ENCODE measurements at regions not wholly inside any gene's neighbourhood (a gene's known extent, or its start where the extent isn't known, plus 50 kb on each side); places are given as distances from the start of the nearest gene placed in this dataset.
"Not testable (repeated sequence)": the region's sequence is repeated elsewhere in the genome, so short reads cannot be mapped to it uniquely, and the experiment has no call there.

DNA sequence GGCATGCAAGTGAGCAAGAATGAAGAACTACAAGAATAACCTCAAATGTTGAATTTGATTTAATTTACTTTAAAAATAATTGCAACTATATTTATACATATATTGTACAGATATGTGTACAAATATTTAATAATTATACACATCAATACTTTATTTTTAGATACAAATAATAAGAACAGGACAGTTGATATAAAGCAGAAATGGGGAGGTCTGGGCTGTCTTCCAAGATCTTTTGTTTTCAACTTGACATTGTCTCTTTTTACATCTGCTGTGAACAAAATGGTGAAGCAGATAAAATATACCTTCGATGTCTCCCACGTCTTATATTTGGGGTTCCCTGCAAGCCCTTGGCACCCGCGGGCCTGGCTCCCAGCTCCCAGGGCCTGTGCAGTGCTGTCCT, 231.3 kb upstream of the RBBP8 start:
- Histone ChIP-seq H3K4me1 (ENCODE audit: insufficient read depth, low read length) (no peaks in the 10 kb centered on the region), H3K4me3 (ENCODE audit: low read length) (no peak overlapping the region), H3K27ac (ENCODE audit: low read depth, low read length) (no peak overlapping the region), H3K36me3 (ENCODE audit: insufficient read depth, low read length) (no peaks in the 10 kb centered on the region), H3K9ac (ENCODE audit: low read depth, low read length) (no peak overlapping the region), H3K9me3 (ENCODE audit: insufficient read depth, low read depth, low read length) (no peaks in the 10 kb centered on the region), H3K27me3 (ENCODE audit: insufficient read depth, low read length) (no peaks in the 10 kb centered on the region)
- 97% methylated on average over 4 of the region's 4 CpGs for WGBS

DNA sequence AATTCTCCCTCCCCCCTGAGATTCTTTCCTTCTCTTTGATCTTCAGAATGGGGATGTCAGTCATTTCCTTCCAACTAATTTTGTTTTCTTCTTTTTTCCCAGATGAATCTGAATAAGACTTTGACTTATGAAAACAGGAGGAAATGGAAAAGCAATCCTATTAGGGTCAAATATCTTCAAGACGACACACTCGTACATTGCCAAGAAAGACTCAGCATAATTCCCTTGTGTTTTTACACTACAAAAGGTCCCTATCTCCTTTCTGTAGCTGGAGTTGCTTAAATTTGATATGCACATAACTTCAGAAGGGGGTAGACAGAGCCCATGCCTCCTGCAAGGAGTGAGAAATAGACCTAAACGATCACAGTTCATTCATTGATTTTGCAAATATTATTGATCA, 230.3 kb upstream of the RBBP8 start:
- H3K4me3 ChIP-seq (ENCODE audit: low read length), result no peak overlapping the region
- H3K36me3 ChIP-seq (ENCODE audit: insufficient read depth, low read length), result no peaks in the 10 kb centered on the region
- H3K9me3 ChIP-seq (ENCODE audit: insufficient read depth, low read depth, low read length), result no peaks in the 10 kb centered on the region
- no peak overlapping the region for H3K27ac ChIP-seq (ENCODE audit: low read depth, low read length)
- no peaks in the 10 kb centered on the region for H3K4me1 ChIP-seq (ENCODE audit: insufficient read depth, low read length)
- H3K27me3 ChIP-seq (ENCODE audit: insufficient read depth, low read length), result no peaks in the 10 kb centered on the region
- H3K9ac ChIP-seq (ENCODE audit: low read depth, low read length), result no peak overlapping the region
- 86% methylated on average over 3 of the region's 3 CpGs for WGBS

DNA sequence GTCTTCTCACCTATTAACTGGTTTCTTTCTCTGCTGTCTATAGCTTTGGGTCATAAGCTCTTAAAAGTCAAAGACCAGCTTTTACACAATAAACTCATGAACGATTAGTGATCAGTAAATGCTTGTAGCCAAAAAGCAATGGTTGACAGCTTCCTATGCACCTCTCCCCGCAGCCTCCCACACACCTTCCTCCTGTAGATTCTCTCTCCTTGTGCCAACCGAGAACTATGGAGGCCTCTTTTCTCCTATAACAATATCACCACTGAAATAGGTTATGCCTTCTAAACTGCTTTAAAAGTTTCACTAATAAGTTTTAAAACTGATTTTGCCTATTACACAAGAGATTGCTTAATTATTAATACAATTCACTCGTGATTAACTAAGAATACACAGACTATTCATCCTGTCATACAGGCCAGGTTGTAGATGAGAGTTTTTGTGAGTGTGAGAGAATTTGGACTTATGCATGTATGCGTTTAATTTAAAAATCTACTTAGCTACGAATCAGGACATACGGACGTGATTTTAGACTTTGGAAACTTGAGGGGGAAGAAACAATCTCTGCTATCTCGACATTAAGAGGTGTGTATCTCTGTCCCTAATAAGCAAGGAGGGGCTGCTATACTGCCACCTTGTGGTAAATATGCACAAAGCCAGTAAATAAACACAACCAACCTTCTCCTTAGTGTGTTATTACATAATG, 229.1 kb upstream of the RBBP8 start:
- H3K9ac ChIP-seq (ENCODE audit: low read depth, low read length), result no peak overlapping the region
- H3K36me3 ChIP-seq (ENCODE audit: insufficient read depth, low read length), result no peaks in the 10 kb centered on the region
- H3K27me3 ChIP-seq (ENCODE audit: insufficient read depth, low read length), result no peaks in the 10 kb centered on the region
- WGBS, result 60% methylated on average over 8 of the region's 9 CpGs
- H3K4me3 ChIP-seq (ENCODE audit: low read length), result no peak overlapping the region
- no peaks in the 10 kb centered on the region for H3K4me1 ChIP-seq (ENCODE audit: insufficient read depth, low read length)
- H3K27ac ChIP-seq (ENCODE audit: low read depth, low read length), result no peak overlapping the region
- H3K9me3 ChIP-seq (ENCODE audit: insufficient read depth, low read depth, low read length), result no peaks in the 10 kb centered on the region

DNA sequence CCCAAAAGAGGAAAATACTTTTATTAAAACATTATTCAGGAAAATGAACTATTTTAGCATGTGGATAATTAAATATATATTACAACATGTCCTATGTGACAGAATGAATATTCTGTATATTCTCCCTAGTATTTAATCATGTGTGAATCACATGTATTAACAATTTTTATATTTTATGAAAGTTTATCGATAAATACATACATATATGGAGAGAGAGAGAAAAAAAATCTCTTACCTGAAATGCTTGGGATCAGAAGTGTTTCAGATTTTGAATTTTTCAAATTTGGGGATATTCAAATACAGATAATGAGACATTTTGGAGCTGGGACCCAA, 228.6 kb upstream of the RBBP8 start:
- no peaks in the 10 kb centered on the region for H3K27me3 ChIP-seq (ENCODE audit: insufficient read depth, low read length)
- no CpG with 5 or more reads among the region's 1 CpG for WGBS
- no peak overlapping the region for H3K9ac ChIP-seq (ENCODE audit: low read depth, low read length)
- H3K36me3 ChIP-seq (ENCODE audit: insufficient read depth, low read length), result no peaks in the 10 kb centered on the region
- H3K4me1 ChIP-seq (ENCODE audit: insufficient read depth, low read length), result no peaks in the 10 kb centered on the region
- no peak overlapping the region for H3K4me3 ChIP-seq (ENCODE audit: low read length)
- no peaks in the 10 kb centered on the region for H3K9me3 ChIP-seq (ENCODE audit: insufficient read depth, low read depth, low read length)
- H3K27ac ChIP-seq (ENCODE audit: low read depth, low read length), result no peak overlapping the region

DNA sequence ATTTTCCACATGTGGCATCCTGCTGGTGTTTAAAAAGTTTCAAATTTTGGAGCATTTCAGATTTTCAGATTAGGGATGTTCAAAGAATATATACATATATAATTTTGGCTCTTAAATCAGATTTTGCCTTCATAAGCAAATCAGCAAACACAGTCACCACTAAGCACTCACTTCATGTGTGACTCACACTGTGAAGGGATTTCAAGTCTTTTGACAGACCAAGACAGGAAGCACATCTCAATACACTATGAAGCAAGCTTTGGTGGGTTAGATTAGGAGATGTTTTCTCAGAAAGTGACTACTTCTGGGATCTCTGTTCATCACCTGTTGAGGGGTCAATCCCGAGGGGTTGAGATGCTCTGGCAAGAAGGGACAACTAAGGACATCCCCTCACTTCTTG, 227.8 kb upstream of the RBBP8 start:
- Histone ChIP-seq H3K36me3 (ENCODE audit: insufficient read depth, low read length) (no peaks in the 10 kb centered on the region), H3K27ac (ENCODE audit: low read depth, low read length) (no peak overlapping the region), H3K4me1 (ENCODE audit: insufficient read depth, low read length) (peaks cover under 1% of the 10 kb centered on the region; the same call in 1 of the 2 replicates), H3K9me3 (ENCODE audit: insufficient read depth, low read depth, low read length) (no peaks in the 10 kb centered on the region), H3K9ac (ENCODE audit: low read depth, low read length) (no peak overlapping the region), H3K27me3 (ENCODE audit: insufficient read depth, low read length) (no peaks in the 10 kb centered on the region), H3K4me3 (ENCODE audit: low read length) (no peak overlapping the region)
- WGBS, result 87% methylated on average over 1 of the region's 1 CpG

DNA sequence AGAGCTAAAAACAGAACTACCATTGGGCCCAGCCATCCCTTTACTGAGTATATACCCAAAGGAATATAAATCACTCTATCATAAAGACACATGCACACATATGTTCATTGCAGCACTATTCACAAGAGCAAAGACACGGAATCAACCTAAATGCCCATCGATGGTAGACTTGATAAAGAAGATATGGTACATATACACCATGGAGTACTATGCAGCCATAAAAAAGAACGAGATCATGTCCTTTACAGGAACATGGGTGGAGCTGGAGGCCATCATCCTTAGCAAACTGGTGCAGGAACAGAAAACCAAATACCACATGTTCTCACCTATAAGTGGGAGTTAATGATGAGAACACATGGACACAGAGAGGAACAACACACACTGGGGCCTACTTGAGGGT, 227.1 kb upstream of the RBBP8 start:
- H3K36me3 ChIP-seq (ENCODE audit: insufficient read depth, low read length); H3K9me3 ChIP-seq (ENCODE audit: insufficient read depth, low read depth, low read length); H3K27ac ChIP-seq (ENCODE audit: low read depth, low read length); H3K27me3 ChIP-seq (ENCODE audit: insufficient read depth, low read length); H3K9ac ChIP-seq (ENCODE audit: low read depth, low read length); H3K4me3 ChIP-seq (ENCODE audit: low read length); H3K4me1 ChIP-seq (ENCODE audit: insufficient read depth, low read length): not testable (repeated sequence)
- 94% methylated on average over 3 of the region's 3 CpGs for WGBS

DNA sequence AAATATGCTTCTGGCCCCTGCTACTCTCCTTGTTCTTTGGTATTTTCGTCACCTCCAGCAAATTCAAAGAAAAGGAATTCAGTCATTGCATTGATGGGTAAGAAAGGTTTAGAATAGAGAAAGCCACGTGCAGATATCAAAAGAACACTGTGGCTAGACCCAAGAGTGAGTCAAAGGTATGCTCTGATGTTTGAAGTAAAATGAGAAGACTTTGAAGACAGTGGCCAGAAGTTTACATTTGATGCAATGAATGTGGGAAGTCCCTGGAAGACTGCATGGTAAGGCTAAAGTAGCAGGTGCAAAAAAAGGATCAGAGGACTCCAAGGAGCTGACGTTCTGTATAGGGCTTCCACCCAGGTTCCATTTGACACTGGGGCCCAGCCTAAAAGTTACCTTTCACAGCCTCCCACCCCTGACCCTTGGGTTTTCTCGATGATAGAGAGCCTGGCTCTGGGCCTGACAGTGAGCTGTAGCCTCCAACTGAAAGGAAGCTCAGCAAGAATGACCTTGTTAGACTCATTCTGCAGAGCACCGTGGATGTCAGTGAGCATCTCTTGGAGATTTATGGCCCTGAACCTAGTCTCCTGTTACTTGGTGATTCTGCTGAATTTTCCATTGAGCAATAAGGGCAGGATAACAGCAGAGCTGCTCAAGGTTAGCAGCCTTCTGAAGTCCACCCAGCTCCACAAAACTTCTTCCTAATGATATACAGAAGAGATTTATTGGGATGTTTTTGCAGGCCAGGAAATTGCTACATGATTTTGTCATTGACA, 223.7 kb upstream of the RBBP8 start:
- 87% methylated on average over 5 of the region's 5 CpGs for WGBS
- Histone ChIP-seq H3K27me3 (ENCODE audit: insufficient read depth, low read length) (no peaks in the 10 kb centered on the region), H3K9me3 (ENCODE audit: insufficient read depth, low read depth, low read length) (no peaks in the 10 kb centered on the region), H3K9ac (ENCODE audit: low read depth, low read length) (no peak overlapping the region), H3K4me1 (ENCODE audit: insufficient read depth, low read length) (peaks cover 14% of the 10 kb centered on the region), H3K36me3 (ENCODE audit: insufficient read depth, low read length) (no peaks in the 10 kb centered on the region), H3K4me3 (ENCODE audit: low read length) (no peak overlapping the region), H3K27ac (ENCODE audit: low read depth, low read length) (no peak overlapping the region)

DNA sequence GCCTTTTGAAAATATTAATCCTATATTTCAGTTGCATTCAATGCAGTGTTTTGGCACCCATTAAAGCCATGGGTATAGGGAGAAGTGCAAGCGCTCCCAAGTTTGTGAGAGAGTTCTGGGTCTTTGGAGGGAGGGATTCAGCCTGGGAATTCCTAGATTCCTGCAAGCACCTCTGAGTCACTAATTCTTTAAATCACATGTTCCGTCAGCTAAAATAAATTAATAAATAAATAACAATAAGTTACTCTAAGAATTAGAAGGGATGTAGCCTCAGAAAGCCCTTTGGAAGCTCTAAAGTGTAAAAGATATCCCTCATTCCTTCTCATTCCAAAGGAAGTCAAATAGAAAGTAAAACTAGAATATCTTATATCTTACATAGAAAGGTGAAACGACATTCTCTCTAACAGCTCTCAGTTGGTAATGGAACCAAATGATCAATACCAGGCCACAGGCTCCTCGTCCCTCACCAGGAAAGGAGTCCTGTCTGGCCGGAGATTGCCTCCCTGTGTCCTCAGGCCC, 222.4 kb upstream of the RBBP8 start:
- Histone ChIP-seq H3K27ac (ENCODE audit: low read depth, low read length) (no peak overlapping the region), H3K9me3 (ENCODE audit: insufficient read depth, low read depth, low read length) (no peaks in the 10 kb centered on the region), H3K27me3 (ENCODE audit: insufficient read depth, low read length) (no peaks in the 10 kb centered on the region), H3K36me3 (ENCODE audit: insufficient read depth, low read length) (no peaks in the 10 kb centered on the region), H3K9ac (ENCODE audit: low read depth, low read length) (no peak overlapping the region), H3K4me1 (ENCODE audit: insufficient read depth, low read length) (peaks cover 14% of the 10 kb centered on the region), H3K4me3 (ENCODE audit: low read length) (peak overlapping the region; percentile 18)
- 52% methylated on average over 4 of the region's 5 CpGs for WGBS

DNA sequence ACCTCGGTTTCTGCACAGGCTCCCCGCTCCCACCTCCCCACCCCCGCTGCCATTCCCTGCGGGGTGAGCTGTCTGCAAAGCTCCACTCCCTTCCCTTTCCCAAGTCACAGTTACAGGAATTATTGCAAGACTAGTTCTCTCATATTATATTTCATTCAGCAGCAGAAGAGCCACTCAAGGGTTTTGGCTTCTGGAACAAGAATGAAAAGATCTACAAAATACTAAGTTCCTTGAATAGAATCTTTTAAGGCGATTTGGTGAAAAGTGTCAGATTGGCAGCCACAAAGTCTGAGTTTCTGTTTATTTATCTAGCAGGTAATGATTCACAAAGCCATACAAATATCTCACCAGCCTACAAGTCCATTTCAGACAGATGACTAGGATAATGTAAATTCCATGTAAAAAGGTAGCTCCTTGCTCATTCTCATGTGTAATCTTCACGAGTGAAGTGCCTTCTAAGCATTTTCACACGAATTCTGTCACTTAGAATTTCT, 221.9 kb upstream of the RBBP8 start:
- Histone ChIP-seq H3K4me1 (ENCODE audit: insufficient read depth, low read length) (peaks cover 14% of the 10 kb centered on the region), H3K9me3 (ENCODE audit: insufficient read depth, low read depth, low read length) (no peaks in the 10 kb centered on the region), H3K36me3 (ENCODE audit: insufficient read depth, low read length) (no peaks in the 10 kb centered on the region), H3K27me3 (ENCODE audit: insufficient read depth, low read length) (no peaks in the 10 kb centered on the region), H3K27ac (ENCODE audit: low read depth, low read length) (no peak overlapping the region), H3K9ac (ENCODE audit: low read depth, low read length) (no peak overlapping the region), H3K4me3 (ENCODE audit: low read length) (peak overlapping the region; percentile 18)
- 19% methylated on average over 5 of the region's 7 CpGs for WGBS

DNA sequence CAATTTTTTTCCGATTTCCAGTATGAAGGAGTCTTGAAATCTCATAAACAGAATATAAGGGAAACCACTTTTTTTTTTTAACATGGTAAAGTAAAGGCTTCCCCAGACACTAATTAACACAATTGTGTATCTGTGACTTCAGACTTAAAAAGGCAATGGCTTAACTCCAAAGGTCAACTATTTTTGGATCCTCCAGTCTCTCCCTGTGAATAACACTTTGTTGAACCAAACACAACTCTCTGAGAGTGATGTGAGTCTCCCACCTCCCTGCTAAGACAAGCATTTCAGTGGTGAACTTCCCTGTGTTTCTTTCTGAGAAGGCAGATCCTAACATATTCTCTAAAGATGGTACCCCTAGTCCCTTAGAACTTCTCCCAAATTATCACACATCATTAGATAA, 219.6 kb upstream of the RBBP8 start:
- no CpG with 5 or more reads among the region's 1 CpG for WGBS
- Histone ChIP-seq H3K36me3 (ENCODE audit: insufficient read depth, low read length) (no peaks in the 10 kb centered on the region), H3K27ac (ENCODE audit: low read depth, low read length) (no peak overlapping the region), H3K27me3 (ENCODE audit: insufficient read depth, low read length) (no peaks in the 10 kb centered on the region), H3K9me3 (ENCODE audit: insufficient read depth, low read depth, low read length) (no peaks in the 10 kb centered on the region), H3K4me1 (ENCODE audit: insufficient read depth, low read length) (peaks cover 14% of the 10 kb centered on the region), H3K9ac (ENCODE audit: low read depth, low read length) (no peak overlapping the region), H3K4me3 (ENCODE audit: low read length) (no peak overlapping the region)

DNA sequence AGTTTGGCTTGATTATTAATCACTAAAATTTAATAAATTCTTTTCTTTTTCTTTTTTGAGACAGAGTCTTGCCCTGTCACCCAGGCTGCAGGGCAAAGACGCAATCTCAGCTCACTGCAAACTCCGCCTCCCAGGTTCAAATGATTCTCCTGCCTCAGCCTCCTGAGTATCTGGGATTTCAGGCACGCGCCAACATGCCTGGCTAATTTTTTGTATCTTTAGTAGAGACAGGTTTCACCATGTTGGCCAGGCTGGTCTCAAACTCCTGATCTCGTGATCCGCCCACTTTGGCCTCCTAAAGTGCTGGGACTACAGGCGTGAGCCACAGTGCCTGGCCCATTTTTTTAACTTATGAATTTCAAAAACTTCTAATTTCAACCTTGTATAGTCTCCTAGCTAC, 215.6 kb upstream of the RBBP8 start:
- not testable (repeated sequence) for H3K4me1 ChIP-seq (ENCODE audit: insufficient read depth, low read length); H3K27me3 ChIP-seq (ENCODE audit: insufficient read depth, low read length); H3K9ac ChIP-seq (ENCODE audit: low read depth, low read length); H3K4me3 ChIP-seq (ENCODE audit: low read length); H3K36me3 ChIP-seq (ENCODE audit: insufficient read depth, low read length); H3K9me3 ChIP-seq (ENCODE audit: insufficient read depth, low read depth, low read length); H3K27ac ChIP-seq (ENCODE audit: low read depth, low read length)
- WGBS, result 95% methylated on average over 7 of the region's 7 CpGs
